Upper lobe of right lung (tissue), 1 donor: ENCODE measurements at regions not wholly inside any gene's neighbourhood (a gene's known extent, or its start where the extent isn't known, plus 50 kb on each side); places are given as distances from the start of the nearest gene placed in this dataset.

Experiments used
- ATAC-seq: fragments of 200-7000 bp; cut with Tn5 transposase; one replicate; pipeline ENCODE4 v1.9.1; 2020; ENCODE audit warnings: mild to moderate bottlenecking, moderate library complexity
- DNase-seq: peaks from one replicate; pipeline ENCODE4 v3.0.0-alpha.2; 2020
- H3K27ac ChIP-seq: fragments of 200-600 bp; one replicate; pipeline ENCODE4 v1.8.0; 2022
- H3K27me3 ChIP-seq: fragments of 200-600 bp; one replicate; pipeline ENCODE4 v1.8.0; 2022; ENCODE audit warnings: mild to moderate bottlenecking
- H3K36me3 ChIP-seq: fragments of 200-600 bp; one replicate; pipeline ENCODE4 v1.8.0; 2022
- H3K4me1 ChIP-seq: fragments of 200-600 bp; one replicate; pipeline ENCODE4 v1.8.0; 2022
- H3K4me3 ChIP-seq: fragments of 200-600 bp; one replicate; pipeline ENCODE4 v1.8.0; 2022; ENCODE audit warnings: mild to moderate bottlenecking
- H3K9me3 ChIP-seq: fragments of 200-600 bp; one replicate; pipeline ENCODE4 v1.8.0; 2022
- CTCF ChIP-seq: fragments of 200-600 bp; IDR thresholded peaks from one replicate; pipeline ENCODE4 v1.8.0; 2022; ENCODE audit warnings: antibody characterized with exemption
- intact Hi-C: fragments of 100-400 bp; cut with DNase I; formaldehyde crosslinking; loops from one replicate; pipeline ENCODE4 v1.11.0; 2022
- donor health status: DM: no; HTN: yes; CAD: no; lungs with severe emphysema.

GRCh38 chr3:65201926-65202325 lies 514.1 kb upstream of the ADAMTS9 start:
- no peaks in the 10 kb centered on the region for H3K27me3 ChIP-seq
- no peak overlapping the region for H3K27ac ChIP-seq
- no peaks in the 10 kb centered on the region for H3K9me3 ChIP-seq
- H3K36me3 ChIP-seq, result no peaks in the 10 kb centered on the region
- H3K4me3 ChIP-seq, result no peak overlapping the region
- TF ChIP-seq CTCF, result no peak
- no peak for ATAC-seq
- intact Hi-C loops, result no loop called here
- no peaks in the 10 kb centered on the region for H3K4me1 ChIP-seq
- no peak for DNase-seq

GRCh38 chr3:65200310-65200970 lies 512.6 kb upstream of the ADAMTS9 start:
- no peak for DNase-seq
- no peak overlapping the region for H3K4me3 ChIP-seq
- no peak for ATAC-seq
- intact Hi-C loops, result no loop called here
- TF ChIP-seq CTCF, result no peak
- no peaks in the 10 kb centered on the region for H3K36me3 ChIP-seq
- H3K27me3 ChIP-seq, result no peaks in the 10 kb centered on the region
- no peaks in the 10 kb centered on the region for H3K9me3 ChIP-seq
- H3K4me1 ChIP-seq, result no peaks in the 10 kb centered on the region
- no peak overlapping the region for H3K27ac ChIP-seq

- Histone ChIP-seq H3K27me3 (no peaks in the 10 kb centered on the region), H3K36me3 (no peaks in the 10 kb centered on the region), H3K4me1 (no peaks in the 10 kb centered on the region), H3K4me3 (no peak overlapping the region), H3K27ac (no peak overlapping the region), H3K9me3 (no peaks in the 10 kb centered on the region)
- intact Hi-C loops, result no loop called here
- TF ChIP-seq CTCF, result no peak
- DNase-seq (no peak), ATAC-seq (no peak)
These were observed 508.9 kb upstream of the ADAMTS9 start for GRCh38 chr3:65196663-65197062.

- no peak overlapping the region for H3K4me3 ChIP-seq
- no peaks in the 10 kb centered on the region for H3K9me3 ChIP-seq
- no peaks in the 10 kb centered on the region for H3K4me1 ChIP-seq
- DNase-seq, result no peak
- ATAC-seq, result no peak
- no peaks in the 10 kb centered on the region for H3K36me3 ChIP-seq
- no peak for TF ChIP-seq CTCF
- H3K27me3 ChIP-seq, result no peaks in the 10 kb centered on the region
- no peak overlapping the region for H3K27ac ChIP-seq
- intact Hi-C loops, result no loop called here
These were observed 507.6 kb upstream of the ADAMTS9 start for GRCh38 chr3:65195211-65196006.

GRCh38 chr3:65194744-65195143 lies 506.9 kb upstream of the ADAMTS9 start:
- no peaks in the 10 kb centered on the region for H3K27me3 ChIP-seq
- H3K36me3 ChIP-seq, result no peaks in the 10 kb centered on the region
- H3K4me1 ChIP-seq, result no peaks in the 10 kb centered on the region
- no peak for TF ChIP-seq CTCF
- intact Hi-C loops, result no loop called here
- no peak overlapping the region for H3K4me3 ChIP-seq
- H3K9me3 ChIP-seq, result no peaks in the 10 kb centered on the region
- ATAC-seq, result no peak
- H3K27ac ChIP-seq, result no peak overlapping the region
- DNase-seq, result no peak
